GM19397 (cell line): ENCODE measurements at regions not wholly inside any gene's neighbourhood (a gene's known extent, or its start where the extent isn't known, plus 50 kb on each side); places are given as distances from the start of the nearest gene placed in this dataset.
"Not testable (repeated sequence)": the region's sequence is repeated elsewhere in the genome, so short reads cannot be mapped to it uniquely, and the experiment has no call there.

ENCODE experiments used
- ATAC-seq: cut with Tn5 transposase; IDR thresholded peaks from one replicate; pipeline ENCODE4 v1.9.1; 2021; ENCODE audit warnings: mild to moderate bottlenecking, moderate library complexity; ENCODE audit not compliant: unreplicated experiment

- ATAC-seq: no peak
Measured at GRCh38 chr19:31838163-31838815, 489.1 kb upstream of the TSHZ3 start.

- no peak for ATAC-seq
Measured at GRCh38 chr19:31840371-31840770, 491.1 kb upstream of the TSHZ3 start.

- ATAC-seq: no peak
Measured at GRCh38 chr19:31841755-31842154, 492.5 kb upstream of the TSHZ3 start.

GRCh38 chr19:31863122-31863521 is 482.3 kb upstream of the ZNF507 start:
- ATAC-seq: no peak

GRCh38 chr19:31874313-31874712 is 471.1 kb upstream of the ZNF507 start:
- no peak for ATAC-seq

- no peak for ATAC-seq
Measured at GRCh38 chr19:31875591-31875990, 469.8 kb upstream of the ZNF507 start.

- no peak for ATAC-seq
Measured at GRCh38 chr19:31880283-31880682, 465.1 kb upstream of the ZNF507 start.

GRCh38 chr19:31881988-31882387 is 463.4 kb upstream of the ZNF507 start:
- no peak for ATAC-seq

- no peak for ATAC-seq
Measured at GRCh38 chr19:31882709-31883108, 462.7 kb upstream of the ZNF507 start.

- ATAC-seq: no peak
Measured at GRCh38 chr19:31883296-31883990, 462.0 kb upstream of the ZNF507 start.

- ATAC-seq: no peak
Measured at GRCh38 chr19:31885280-31885853, 460.0 kb upstream of the ZNF507 start.

GRCh38 chr19:31890230-31890629 is 455.2 kb upstream of the ZNF507 start:
- no peak for ATAC-seq

- ATAC-seq: no peak
Measured at GRCh38 chr19:31892060-31892459, 453.4 kb upstream of the ZNF507 start.

- not testable (repeated sequence) for ATAC-seq
Measured at GRCh38 chr19:31893491-31893890, 451.9 kb upstream of the ZNF507 start.

- no peak for ATAC-seq
Measured at GRCh38 chr19:31894451-31894850, 451.0 kb upstream of the ZNF507 start.

- no peak for ATAC-seq
Measured at GRCh38 chr19:31897292-31897691, 448.1 kb upstream of the ZNF507 start.

GRCh38 chr19:31900991-31901390 is 444.4 kb upstream of the ZNF507 start:
- ATAC-seq: no peak

- ATAC-seq: no peak
Measured at GRCh38 chr19:31902821-31903220, 442.6 kb upstream of the ZNF507 start.

- no peak for ATAC-seq
Measured at GRCh38 chr19:31903979-31904378, 441.4 kb upstream of the ZNF507 start.

GRCh38 chr19:31906111-31906871 is 439.1 kb upstream of the ZNF507 start:
- ATAC-seq: no peak

- ATAC-seq: no peak
Measured at GRCh38 chr19:31907661-31908060, 437.7 kb upstream of the ZNF507 start.

GRCh38 chr19:31908080-31908479 is 437.3 kb upstream of the ZNF507 start:
- no peak for ATAC-seq
